A673 (cell line): ENCODE measurements at regions not wholly inside any gene's neighbourhood (a gene's known extent, or its start where the extent isn't known, plus 50 kb on each side); places are given as distances from the start of the nearest gene placed in this dataset.
"Not testable (repeated sequence)": the region's sequence is repeated elsewhere in the genome, so short reads cannot be mapped to it uniquely, and the experiment has no call there.

Source experiments
- BruUV-seq: library from RNA; stranded (reverse); fragments of 400-500 nt; replicated peaks from 2 replicates; lab custom pipeline; 2021; lab: Mats Ljungman, UMichigan
- CTCF ChIA-PET: fragments of 300-600 bp; sonication (Branson Sonifier 250); formaldehyde crosslinking; loops from one replicate; lab custom pipeline; 2022; ENCODE audit warnings: antibody characterized with exemption; lab: Charles Lee
- POLR2A ChIA-PET: fragments of 300-600 bp; sonication (Branson Sonifier 250); formaldehyde crosslinking; loops from one replicate; lab custom pipeline; 2022; ENCODE audit warnings: antibody characterized with exemption; ENCODE audit not compliant: low non-redundant PET; lab: Charles Lee
- DNase-seq: peaks from one replicate; pipeline ENCODE4 v3.0.0-alpha.2; 2015; ENCODE audit warnings: low spot score
- H3K27ac ChIP-seq: fragments of 200-600 bp; sonication (generic); 2 replicates; pipeline ENCODE4 v1.5.1; 2016; ENCODE audit warnings: mixed run types, low read depth, mild to moderate bottlenecking, mixed read lengths, antibody characterized with exemption, low read length; ENCODE audit not compliant: poor library complexity, severe bottlenecking
- H3K27me3 ChIP-seq: fragments of 200-600 bp; sonication (generic); replicated peaks from 2 replicates; pipeline ENCODE4 v1.6.1; 2017; ENCODE audit warnings: mixed run types, low read depth, mild to moderate bottlenecking, mixed read lengths, antibody characterized with exemption, low read length; ENCODE audit not compliant: insufficient read depth, poor library complexity
- H3K36me3 ChIP-seq: fragments of 200-600 bp; sonication (generic); 2 replicates; pipeline ENCODE4 v1.6.1; 2016; ENCODE audit warnings: mixed run types, mild to moderate bottlenecking, mixed read lengths, antibody characterized with exemption, low read length; ENCODE audit not compliant: insufficient read depth, poor library complexity, severe bottlenecking
- H3K4me1 ChIP-seq: fragments of 200-600 bp; sonication (generic); 2 replicates; pipeline ENCODE4 v1.6.1; 2017; ENCODE audit warnings: mixed run types, mild to moderate bottlenecking, mixed read lengths, antibody characterized with exemption, low read length; ENCODE audit not compliant: insufficient read depth, poor library complexity, severe bottlenecking
- H3K4me3 ChIP-seq: fragments of 200-600 bp; sonication (generic); 2 replicates; pipeline ENCODE4 v1.5.1; 2016; ENCODE audit warnings: low read depth, mixed run types, mild to moderate bottlenecking, mixed read lengths, low read length; ENCODE audit not compliant: poor library complexity, severe bottlenecking
- H3K9me3 ChIP-seq: fragments of 200-600 bp; sonication (generic); 2 replicates; pipeline ENCODE4 v1.6.1; 2016; ENCODE audit warnings: mixed run types, low read depth, mild to moderate bottlenecking, mixed read lengths, antibody characterized with exemption, low read length; ENCODE audit not compliant: poor library complexity, severe bottlenecking
- intact Hi-C: fragments of 100-400 bp; cut with micrococcal nuclease; formaldehyde crosslinking; loops from one replicate; pipeline ENCODE4 v1.10.0; 2022; ENCODE audit not compliant: unreplicated experiment

- peaks cover 28% of the 10 kb centered on the region for H3K9me3 ChIP-seq
- H3K4me1 ChIP-seq, H3K27me3 ChIP-seq, H3K4me3 ChIP-seq, POLR2A ChIA-PET, H3K36me3 ChIP-seq, DNase-seq, H3K27ac ChIP-seq, intact Hi-C loops, BruUV-seq, CTCF ChIA-PET: not testable (repeated sequence)
Observed at GRCh38 chr11:49780791-49781190, 171.4 kb upstream of the OR4C13 start.

DNA sequence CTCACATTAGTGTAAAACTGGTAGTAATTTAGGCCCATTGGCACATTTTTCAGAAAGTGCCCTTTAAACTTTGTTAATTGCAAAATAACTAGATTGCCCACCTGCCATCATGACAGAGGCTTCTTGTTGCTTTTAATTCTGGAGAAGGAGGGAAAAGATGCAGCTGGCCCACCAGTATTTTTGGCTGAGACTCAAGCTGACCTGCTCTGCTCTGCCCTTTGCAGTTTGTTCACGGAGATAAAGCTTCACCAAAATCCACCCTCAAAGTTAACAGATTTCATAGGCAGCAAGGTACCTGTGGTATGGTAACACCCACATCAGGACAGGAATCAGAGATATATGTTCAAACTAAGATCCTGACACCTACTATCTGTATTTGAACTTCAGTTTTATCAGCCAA, 170.2 kb upstream of the OR4C13 start:
- H3K4me1 ChIP-seq, BruUV-seq, POLR2A ChIA-PET, intact Hi-C loops, DNase-seq, H3K4me3 ChIP-seq, H3K36me3 ChIP-seq, CTCF ChIA-PET, H3K27ac ChIP-seq, H3K27me3 ChIP-seq: not testable (repeated sequence)
- H3K9me3 ChIP-seq = peaks cover 28% of the 10 kb centered on the region

GRCh38 chr11:49783841-49784240, 168.3 kb upstream of the OR4C13 start:
- H3K4me1 ChIP-seq, intact Hi-C loops, BruUV-seq, CTCF ChIA-PET, H3K27ac ChIP-seq, H3K4me3 ChIP-seq, H3K27me3 ChIP-seq, DNase-seq, H3K36me3 ChIP-seq, POLR2A ChIA-PET: not testable (repeated sequence)
- H3K9me3 ChIP-seq = peaks cover 35% of the 10 kb centered on the region

- POLR2A ChIA-PET, H3K27me3 ChIP-seq, CTCF ChIA-PET, BruUV-seq, H3K27ac ChIP-seq, H3K4me3 ChIP-seq, H3K4me1 ChIP-seq, H3K36me3 ChIP-seq, intact Hi-C loops, DNase-seq: not testable (repeated sequence)
- peaks cover 26% of the 10 kb centered on the region for H3K9me3 ChIP-seq
Observed at GRCh38 chr11:49789787-49790186, 162.4 kb upstream of the OR4C13 start.

GRCh38 chr11:49798206-49798837, 153.9 kb upstream of the OR4C13 start:
- H3K4me1 ChIP-seq, CTCF ChIA-PET, H3K4me3 ChIP-seq, H3K27me3 ChIP-seq, DNase-seq, POLR2A ChIA-PET, intact Hi-C loops, BruUV-seq, H3K36me3 ChIP-seq, H3K27ac ChIP-seq: not testable (repeated sequence)
- H3K9me3 ChIP-seq = peaks cover 21% of the 10 kb centered on the region

- intact Hi-C loops, H3K27ac ChIP-seq, BruUV-seq, H3K27me3 ChIP-seq, H3K36me3 ChIP-seq, H3K4me3 ChIP-seq, DNase-seq, H3K4me1 ChIP-seq, CTCF ChIA-PET, POLR2A ChIA-PET: not testable (repeated sequence)
- peaks cover 17% of the 10 kb centered on the region for H3K9me3 ChIP-seq
Observed at GRCh38 chr11:49817705-49818430, 134.3 kb upstream of the OR4C13 start.

DNA sequence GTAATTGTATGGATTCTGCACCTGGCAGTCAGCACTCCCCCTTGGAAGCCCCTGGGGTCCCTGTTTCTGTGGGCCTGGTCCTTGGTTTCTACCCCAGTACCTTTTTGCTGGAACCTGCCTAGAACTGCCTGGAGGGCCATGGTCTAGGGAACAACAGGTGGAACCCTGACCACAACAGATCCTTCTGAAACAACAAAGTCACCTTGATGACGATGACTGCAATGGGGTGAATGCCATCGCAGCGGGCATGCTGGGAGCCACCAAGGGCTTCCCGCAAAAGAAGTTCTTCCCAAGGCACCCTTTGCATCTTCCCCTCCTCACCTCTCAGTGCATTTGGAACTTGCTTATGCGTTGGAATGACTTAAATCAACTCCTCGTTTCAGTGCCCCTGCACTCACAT, 129.0 kb upstream of the OR4C13 start:
- H3K9me3 ChIP-seq = peaks cover 18% of the 10 kb centered on the region
- POLR2A ChIA-PET, BruUV-seq, H3K36me3 ChIP-seq, H3K4me3 ChIP-seq, H3K27me3 ChIP-seq, intact Hi-C loops, DNase-seq, CTCF ChIA-PET, H3K4me1 ChIP-seq, H3K27ac ChIP-seq: not testable (repeated sequence)
